Caco-2 (cell line): ENCODE measurements at regions not wholly inside any gene's neighbourhood (a gene's known extent, or its start where the extent isn't known, plus 50 kb on each side); places are given as distances from the start of the nearest gene placed in this dataset.

ENCODE experiments used
- BruUV-seq: library from RNA; stranded (reverse); fragments of 400-500 nt; replicated peaks from 2 replicates; lab custom pipeline; 2021; lab: Mats Ljungman, UMichigan
- CTCF ChIA-PET: fragments of 300-600 bp; sonication (Branson Sonifier 250); formaldehyde crosslinking; loops from one replicate; lab custom pipeline; 2022; ENCODE audit warnings: antibody characterized with exemption; lab: Charles Lee
- POLR2A ChIA-PET: fragments of 300-600 bp; sonication (Branson Sonifier 250); formaldehyde crosslinking; loops from one replicate; lab custom pipeline; 2022; ENCODE audit warnings: antibody characterized with exemption; lab: Charles Lee
- DNase-seq, 2 experiments: peaks; one replicate each; pipeline versions ENCODE4 v3.0.0 to v3.0.0-alpha.2; 2020 to 2022
- H3K27me3 ChIP-seq: replicated peaks from 2 replicates; pipeline ENCODE4 v1.6.0; 2011; ENCODE audit warnings: low read length; ENCODE audit not compliant: control insufficient read depth, insufficient read depth
- H3K36me3 ChIP-seq: 2 replicates; pipeline ENCODE4 v1.5.1; 2011; ENCODE audit warnings: low read length; ENCODE audit not compliant: control insufficient read depth, insufficient read depth
- H3K4me1 ChIP-seq: fragments of 250-450 bp; sonication (Bioruptor Pico); 2 replicates; pipeline ENCODE4 v1.5.1; 2020; ENCODE audit warnings: mild to moderate bottlenecking
- H3K4me3 ChIP-seq: 2 replicates; pipeline ENCODE4 v1.5.1; 2011; ENCODE audit warnings: low read depth, mild to moderate bottlenecking, control low read depth, low read length
- H3K9me3 ChIP-seq: fragments of 250-450 bp; sonication (Bioruptor Pico); 2 replicates; pipeline ENCODE4 v1.5.1; 2020; ENCODE audit warnings: mild to moderate bottlenecking, moderate library complexity
- H3K27ac Mint-ChIP-seq: one replicate; pipeline ENCODE4 v1.8.0; 2022; ENCODE audit warnings: mixed read lengths; ENCODE audit not compliant: unreplicated experiment
- H3K27me3 Mint-ChIP-seq: one replicate; pipeline ENCODE4 v1.8.0; 2022; ENCODE audit warnings: mixed read lengths; ENCODE audit not compliant: insufficient read depth, unreplicated experiment
- H3K36me3 Mint-ChIP-seq: one replicate; pipeline ENCODE4 v1.8.0; 2022; ENCODE audit warnings: mild to moderate bottlenecking, mixed read lengths; ENCODE audit not compliant: insufficient read depth, unreplicated experiment
- H3K4me1 Mint-ChIP-seq: one replicate; pipeline ENCODE4 v1.8.0; 2022; ENCODE audit warnings: low read depth, mixed read lengths; ENCODE audit not compliant: unreplicated experiment
- H3K4me3 Mint-ChIP-seq: one replicate; pipeline ENCODE4 v1.8.0; 2022; ENCODE audit warnings: mild to moderate bottlenecking, moderate library complexity, mixed read lengths; ENCODE audit not compliant: unreplicated experiment
- H3K9me3 Mint-ChIP-seq: one replicate; pipeline ENCODE4 v1.8.0; 2022; ENCODE audit warnings: mixed read lengths; ENCODE audit not compliant: unreplicated experiment
- CTCF ChIP-seq, 2 experiments: fragments of 200-600 bp in 1 of 2; IDR thresholded peaks; 1 replicate in 1 of 2; 2 replicates in 1 of 2; pipeline versions ENCODE4 v1.5.1 to v1.8.0; 2011 to 2022; ENCODE audit warnings: antibody characterized with exemption in 1 of 2, control low read depth in 1 of 2, inconsistent platforms in 1 of 2, low read depth in 1 of 2, low read length in 1 of 2, mild to moderate bottlenecking in 1 of 2, moderate library complexity in 1 of 2; ENCODE audit not compliant: insufficient read depth in 1 of 2, severe bottlenecking in 1 of 2, unreplicated experiment in 1 of 2
- intact Hi-C: fragments of 100-400 bp; cut with micrococcal nuclease; formaldehyde crosslinking; loops from one replicate; pipeline ENCODE4 v1.10.0; 2022; ENCODE audit not compliant: unreplicated experiment

DNA sequence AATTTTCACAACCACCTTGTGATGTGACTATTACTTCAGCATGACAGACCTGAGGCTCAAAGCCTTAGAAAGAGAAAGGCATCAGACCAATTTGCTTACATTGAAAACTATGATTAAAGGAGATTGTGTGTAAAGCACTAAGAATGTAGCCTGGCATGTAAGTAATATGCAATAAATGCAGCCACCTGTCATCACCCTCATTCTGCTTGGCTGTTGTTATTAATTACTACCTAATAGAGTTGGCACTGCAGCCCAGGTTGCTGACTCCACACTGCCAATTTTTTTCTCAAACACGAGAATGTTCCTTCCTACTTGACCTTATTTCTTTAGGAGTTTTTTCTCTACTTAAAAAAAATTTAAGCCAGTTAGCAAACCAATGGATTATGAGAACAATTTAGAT is 61.2 kb upstream of the NPVF start:
- Histone ChIP-seq H3K9me3 (no peaks in the 10 kb centered on the region), H3K27me3 (no peaks in the 10 kb centered on the region), H3K36me3 (no peaks in the 10 kb centered on the region), H3K4me1 (no peaks in the 10 kb centered on the region), H3K4me3 (no peak overlapping the region)
- Mint-ChIP-seq H3K36me3 (no peaks in the 10 kb centered on the region), H3K4me3 (no peak overlapping the region), H3K27ac (no peak overlapping the region), H3K27me3 (peaks cover 14% of the 10 kb centered on the region), H3K4me1 (no peaks in the 10 kb centered on the region), H3K9me3 (no peaks in the 10 kb centered on the region)
- DNase-seq: no peak
- no TSS peak for BruUV-seq
- TF ChIP-seq CTCF (IDR thresholded peaks at IDR 0.05; ENCODE audit: insufficient read depth in 1 of 2, low read depth in 1 of 2, low read length in 1 of 2, severe bottlenecking in 1 of 2, unreplicated experiment in 1 of 2): no peak
- ChIA-PET POLR2A (no interaction called here), CTCF (no interaction called here)
- intact Hi-C loops: no loop called here

- intact Hi-C loops: no loop called here
- BruUV-seq: no TSS peak
- POLR2A ChIA-PET: no interaction called here
Measured at GRCh38 chr7:25294624-25295023, 66.3 kb upstream of the NPVF start.

GRCh38 chr7:25295387-25295786 is 67.1 kb upstream of the NPVF start:
- no peak overlapping the region for H3K27ac Mint-ChIP-seq
- H3K36me3 ChIP-seq: no peaks in the 10 kb centered on the region
- no peaks in the 10 kb centered on the region; the same call in 1 of the 2 replicates for H3K27me3 ChIP-seq
- no peak overlapping the region for H3K4me3 Mint-ChIP-seq
- ChIA-PET POLR2A (no interaction called here), CTCF (no interaction called here)
- peaks cover 16% of the 10 kb centered on the region for H3K27me3 Mint-ChIP-seq
- intact Hi-C loops: no loop called here
- H3K4me3 ChIP-seq: no peak overlapping the region
- no peaks in the 10 kb centered on the region for H3K4me1 Mint-ChIP-seq
- H3K9me3 Mint-ChIP-seq: no peaks in the 10 kb centered on the region
- no peak for TF ChIP-seq CTCF (IDR thresholded peaks at IDR 0.05; ENCODE audit: insufficient read depth in 1 of 2, low read depth in 1 of 2, low read length in 1 of 2, severe bottlenecking in 1 of 2, unreplicated experiment in 1 of 2)
- H3K36me3 Mint-ChIP-seq: no peaks in the 10 kb centered on the region
- H3K9me3 ChIP-seq: no peaks in the 10 kb centered on the region
- BruUV-seq: no TSS peak
- H3K4me1 ChIP-seq: no peaks in the 10 kb centered on the region
- DNase-seq: no peak

More at GRCh38 chr7:25294624-25295023, 66.3 kb upstream of the NPVF start:
- no peak for DNase-seq
- H3K4me3 Mint-ChIP-seq: no peak overlapping the region
- Histone ChIP-seq H3K9me3 (no peaks in the 10 kb centered on the region), H3K36me3 (no peaks in the 10 kb centered on the region), H3K4me1 (no peaks in the 10 kb centered on the region), H3K4me3 (no peak overlapping the region), H3K27me3 (no peaks in the 10 kb centered on the region; the same call in 1 of the 2 replicates)
- CTCF ChIA-PET: no interaction called here
- peaks cover 24% of the 10 kb centered on the region for H3K27me3 Mint-ChIP-seq
- H3K9me3 Mint-ChIP-seq: no peaks in the 10 kb centered on the region
- H3K36me3 Mint-ChIP-seq: no peaks in the 10 kb centered on the region
- no peaks in the 10 kb centered on the region for H3K4me1 Mint-ChIP-seq
- no peak for TF ChIP-seq CTCF (IDR thresholded peaks at IDR 0.05; ENCODE audit: insufficient read depth in 1 of 2, low read depth in 1 of 2, low read length in 1 of 2, severe bottlenecking in 1 of 2, unreplicated experiment in 1 of 2)
- no peak overlapping the region for H3K27ac Mint-ChIP-seq
